GM20000 (cell line): ENCODE measurements at regions not wholly inside any gene's neighbourhood (a gene's known extent, or its start where the extent isn't known, plus 50 kb on each side); places are given as distances from the start of the nearest gene placed in this dataset.
"Not testable (repeated sequence)": the region's sequence is repeated elsewhere in the genome, so short reads cannot be mapped to it uniquely, and the experiment has no call there.

Experiments used
- DNase-seq: peaks from one replicate; pipeline ENCODE4 v3.0.0; 2012; ENCODE audit warnings: low spot score
- TF ChIP-seq, protein P1 (sequence below): IDR thresholded peaks from 2 replicates; pipeline ENCODE4 v1.5.1; 2012; ENCODE audit warnings: mild to moderate bottlenecking, control low read depth; ENCODE audit errors: extremely low read depth, missing control alignments

- DNase-seq: no peak
- TF ChIP-seq, protein P1, sequence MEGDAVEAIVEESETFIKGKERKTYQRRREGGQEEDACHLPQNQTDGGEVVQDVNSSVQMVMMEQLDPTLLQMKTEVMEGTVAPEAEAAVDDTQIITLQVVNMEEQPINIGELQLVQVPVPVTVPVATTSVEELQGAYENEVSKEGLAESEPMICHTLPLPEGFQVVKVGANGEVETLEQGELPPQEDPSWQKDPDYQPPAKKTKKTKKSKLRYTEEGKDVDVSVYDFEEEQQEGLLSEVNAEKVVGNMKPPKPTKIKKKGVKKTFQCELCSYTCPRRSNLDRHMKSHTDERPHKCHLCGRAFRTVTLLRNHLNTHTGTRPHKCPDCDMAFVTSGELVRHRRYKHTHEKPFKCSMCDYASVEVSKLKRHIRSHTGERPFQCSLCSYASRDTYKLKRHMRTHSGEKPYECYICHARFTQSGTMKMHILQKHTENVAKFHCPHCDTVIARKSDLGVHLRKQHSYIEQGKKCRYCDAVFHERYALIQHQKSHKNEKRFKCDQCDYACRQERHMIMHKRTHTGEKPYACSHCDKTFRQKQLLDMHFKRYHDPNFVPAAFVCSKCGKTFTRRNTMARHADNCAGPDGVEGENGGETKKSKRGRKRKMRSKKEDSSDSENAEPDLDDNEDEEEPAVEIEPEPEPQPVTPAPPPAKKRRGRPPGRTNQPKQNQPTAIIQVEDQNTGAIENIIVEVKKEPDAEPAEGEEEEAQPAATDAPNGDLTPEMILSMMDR: no peak
Measured at GRCh38 chr1:230568676-230569075, 73.6 kb upstream of the COG2 start.

GRCh38 chr1:230568008-230568407 is 74.3 kb upstream of the COG2 start:
- DNase-seq: no peak
- TF ChIP-seq, protein P1: no peak

GRCh38 chr1:230567221-230567575 is 75.1 kb upstream of the COG2 start:
- no peak for DNase-seq
- TF ChIP-seq, protein P1: no peak

- DNase-seq: not testable (repeated sequence)
Measured at GRCh38 chr1:230566532-230567220, 75.6 kb upstream of the COG2 start.

DNA sequence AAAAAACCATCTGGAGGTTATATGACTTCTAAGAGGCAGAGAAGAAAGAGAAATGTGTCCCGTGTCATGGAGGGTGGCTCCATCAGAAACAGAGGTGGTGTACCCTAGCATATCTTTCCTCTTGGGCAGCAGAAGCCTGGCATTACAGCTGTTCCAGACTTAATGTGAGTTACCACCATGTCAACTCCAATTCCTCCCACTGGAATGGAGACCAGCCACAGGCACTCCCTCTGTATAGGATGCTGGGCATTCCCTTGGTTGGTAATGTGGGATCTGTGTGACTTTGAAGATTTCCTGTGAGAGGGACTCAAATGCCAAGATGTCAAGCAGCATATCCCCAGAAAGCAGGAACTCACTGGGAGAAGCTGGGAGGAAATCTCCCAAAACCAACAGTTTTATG is 77.1 kb upstream of the COG2 start:
- no peak for DNase-seq
- TF ChIP-seq, protein P1: no peak

- no peak for DNase-seq
- TF ChIP-seq, protein P1: no peak
Measured at GRCh38 chr1:230563591-230563990, 78.7 kb upstream of the COG2 start.

DNA sequence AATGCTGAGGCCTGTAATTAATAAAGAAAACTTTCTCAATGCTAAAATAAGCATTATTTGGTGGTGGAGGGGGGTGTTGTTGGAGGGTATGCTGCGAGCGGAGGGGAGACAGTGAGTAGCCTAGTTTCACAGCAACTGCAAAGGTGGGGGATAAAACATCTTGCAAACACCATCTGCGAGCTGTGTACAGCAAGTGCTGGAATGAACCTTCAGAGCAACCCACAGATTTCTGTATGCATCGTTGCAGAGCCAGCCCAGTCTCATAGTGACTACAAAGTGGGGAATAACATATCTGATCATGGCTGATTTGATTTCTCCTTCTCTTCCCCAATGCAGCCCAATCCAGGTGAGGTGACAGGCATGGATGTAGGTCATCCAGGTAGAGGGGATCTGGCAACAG is 80.7 kb upstream of the COG2 start:
- no peak for DNase-seq
- TF ChIP-seq, protein P1: no peak

DNA sequence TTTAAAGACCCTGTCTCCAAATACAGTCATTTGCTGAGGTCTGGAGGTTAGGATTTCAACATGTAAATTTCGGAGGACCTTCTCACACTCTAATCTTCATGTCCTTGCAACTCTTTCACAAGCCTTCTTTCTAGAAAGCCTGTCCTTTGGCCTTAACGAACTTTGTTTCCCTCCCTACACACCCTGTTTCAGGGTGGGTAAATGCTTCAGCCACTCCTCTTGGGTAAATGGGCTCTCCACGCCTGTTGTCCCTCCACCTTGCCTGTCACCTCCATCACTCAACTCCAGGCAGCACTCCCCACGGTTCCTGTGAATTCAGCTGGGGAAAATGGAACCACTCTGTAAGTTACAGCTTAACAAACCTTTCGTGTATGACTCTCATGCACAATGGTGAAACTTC is 84.0 kb upstream of the COG2 start:
- TF ChIP-seq, protein P1: no peak
- no peak for DNase-seq
